H1 (cell line): ENCODE measurements at regions not wholly inside any gene's neighbourhood (a gene's known extent, or its start where the extent isn't known, plus 50 kb on each side); places are given as distances from the start of the nearest gene placed in this dataset.

Source experiments
- CHD1 ChIP-seq: IDR thresholded peaks from 2 replicates; pipeline ENCODE4 v1.6.1; 2012; ENCODE audit warnings: low read depth, low read length, improper control_type of control experiment
- CHD7 ChIP-seq: fragments of 300-600 bp; sonication (generic); IDR thresholded peaks from 2 replicates; pipeline ENCODE4 v1.7.1; 2012; ENCODE audit warnings: low read length, moderate library complexity, mild to moderate bottlenecking, inconsistent platforms; ENCODE audit not compliant: insufficient replicate concordance
- YY1 ChIP-seq: IDR thresholded peaks from 2 replicates; pipeline ENCODE4 v1.6.1; 2011; ENCODE audit warnings: low read depth, mild to moderate bottlenecking, low read length
- ZNF274 ChIP-seq: IDR thresholded peaks from 2 replicates; pipeline ENCODE4 v1.7.0; 2012; ENCODE audit warnings: low read length, borderline replicate concordance; ENCODE audit errors: extremely low read depth

GRCh38 chr4:132108784-132109183 is 1040.3 kb upstream of the PCDH10 start (continued):
- TF ChIP-seq CHD7 (no peak), YY1 (no peak), ZNF274 (no peak), CHD1 (no peak)
